Neural cell (in vitro differentiated cells): ENCODE measurements at regions not wholly inside any gene's neighbourhood (a gene's known extent, or its start where the extent isn't known, plus 50 kb on each side); places are given as distances from the start of the nearest gene placed in this dataset.

ENCODE experiments used
- CTCF ChIP-seq: fragments of 450-650 bp; IDR thresholded peaks from 2 replicates; pipeline ENCODE4 v1.5.1; 2014; ENCODE audit warnings: antibody characterized with exemption, mild to moderate bottlenecking, moderate library complexity; ENCODE audit not compliant: poor library complexity, severe bottlenecking
- EP300 ChIP-seq: fragments of 450-650 bp; conservative IDR thresholded peaks from 2 replicates; pipeline ENCODE4 v1.6.1; 2014; ENCODE audit warnings: antibody characterized with exemption, mild to moderate bottlenecking, moderate library complexity; ENCODE audit not compliant: poor library complexity, severe bottlenecking
- EZH2 ChIP-seq: fragments of 200-600, 300-800 bp; shearing (Covaris generic), sonication (generic); IDR thresholded peaks from 2 replicates; pipeline ENCODE4 v1.6.1; 2014; ENCODE audit warnings: antibody characterized with exemption, low read length, borderline replicate concordance, mild to moderate bottlenecking; ENCODE audit not compliant: insufficient read depth, poor library complexity, severe bottlenecking
- MXI1 ChIP-seq: fragments of 450-650 bp; conservative IDR thresholded peaks from 2 replicates; pipeline ENCODE4 v1.6.1; 2014; ENCODE audit warnings: antibody characterized with exemption, mild to moderate bottlenecking; ENCODE audit not compliant: poor library complexity, severe bottlenecking
- POLR2AphosphoS5 ChIP-seq: IDR thresholded peaks from 2 replicates; pipeline ENCODE4 v1.6.1; 2012
- RAD21 ChIP-seq: fragments of 450-650 bp; conservative IDR thresholded peaks from 2 replicates; pipeline ENCODE4 v1.6.1; 2014; ENCODE audit warnings: antibody characterized with exemption, mild to moderate bottlenecking, moderate library complexity
- TF ChIP-seq, protein P1 (sequence below): IDR thresholded peaks from 2 replicates; pipeline ENCODE4 v1.6.1; 2012; ENCODE audit warnings: borderline replicate concordance

- TF ChIP-seq, protein P1, sequence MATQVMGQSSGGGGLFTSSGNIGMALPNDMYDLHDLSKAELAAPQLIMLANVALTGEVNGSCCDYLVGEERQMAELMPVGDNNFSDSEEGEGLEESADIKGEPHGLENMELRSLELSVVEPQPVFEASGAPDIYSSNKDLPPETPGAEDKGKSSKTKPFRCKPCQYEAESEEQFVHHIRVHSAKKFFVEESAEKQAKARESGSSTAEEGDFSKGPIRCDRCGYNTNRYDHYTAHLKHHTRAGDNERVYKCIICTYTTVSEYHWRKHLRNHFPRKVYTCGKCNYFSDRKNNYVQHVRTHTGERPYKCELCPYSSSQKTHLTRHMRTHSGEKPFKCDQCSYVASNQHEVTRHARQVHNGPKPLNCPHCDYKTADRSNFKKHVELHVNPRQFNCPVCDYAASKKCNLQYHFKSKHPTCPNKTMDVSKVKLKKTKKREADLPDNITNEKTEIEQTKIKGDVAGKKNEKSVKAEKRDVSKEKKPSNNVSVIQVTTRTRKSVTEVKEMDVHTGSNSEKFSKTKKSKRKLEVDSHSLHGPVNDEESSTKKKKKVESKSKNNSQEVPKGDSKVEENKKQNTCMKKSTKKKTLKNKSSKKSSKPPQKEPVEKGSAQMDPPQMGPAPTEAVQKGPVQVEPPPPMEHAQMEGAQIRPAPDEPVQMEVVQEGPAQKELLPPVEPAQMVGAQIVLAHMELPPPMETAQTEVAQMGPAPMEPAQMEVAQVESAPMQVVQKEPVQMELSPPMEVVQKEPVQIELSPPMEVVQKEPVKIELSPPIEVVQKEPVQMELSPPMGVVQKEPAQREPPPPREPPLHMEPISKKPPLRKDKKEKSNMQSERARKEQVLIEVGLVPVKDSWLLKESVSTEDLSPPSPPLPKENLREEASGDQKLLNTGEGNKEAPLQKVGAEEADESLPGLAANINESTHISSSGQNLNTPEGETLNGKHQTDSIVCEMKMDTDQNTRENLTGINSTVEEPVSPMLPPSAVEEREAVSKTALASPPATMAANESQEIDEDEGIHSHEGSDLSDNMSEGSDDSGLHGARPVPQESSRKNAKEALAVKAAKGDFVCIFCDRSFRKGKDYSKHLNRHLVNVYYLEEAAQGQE, result no peak
- TF ChIP-seq EZH2 (no peak), CTCF (no peak), POLR2AphosphoS5 (no peak), RAD21 (no peak), EP300 (no peak), MXI1 (no peak)
Observed at GRCh38 chr4:26017531-26017930, 103.5 kb downstream of the SMIM20 start.
